ENCODE measurements at regions not wholly inside any gene's neighbourhood (a gene's known extent, or its start where the extent isn't known, plus 50 kb on each side); places are given as distances from the start of the nearest gene placed in this dataset.

DNA sequence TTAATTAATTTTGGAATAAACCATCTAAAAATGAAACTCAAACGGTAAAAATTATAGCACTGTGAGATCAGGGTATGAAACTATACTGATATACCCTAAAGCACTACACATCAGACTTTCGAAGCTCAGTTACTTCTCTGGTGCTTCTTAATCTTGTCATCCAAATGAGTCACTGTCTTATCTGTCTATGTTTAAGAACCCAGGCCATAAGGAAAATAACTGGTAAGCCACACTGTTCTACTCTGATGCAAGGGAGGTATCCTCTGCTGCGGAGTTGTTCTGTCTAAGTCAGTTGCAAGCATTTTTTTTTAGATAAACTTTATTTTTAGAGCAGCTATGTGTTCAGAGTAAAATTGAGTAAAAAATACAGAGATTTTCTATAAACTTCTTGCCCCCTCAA, 830.8 kb upstream of the POU3F4 start:
- Histone ChIP-seq H2AFZ (ENCODE audit: low read length) (no peak overlapping the region), H3K27ac (ENCODE audit: low read depth, low read length, poor library complexity, severe bottlenecking) (no peak overlapping the region), H3F3A (ENCODE audit: insufficient read depth, low read length) (no peaks in the 10 kb centered on the region), H3K9ac (ENCODE audit: low read length) (no peak overlapping the region), H3K9me2 (ENCODE audit: low read depth, low read length) (no peaks in the 10 kb centered on the region), H3K4me1 (ENCODE audit: insufficient read depth, low read length, severe bottlenecking) (no peaks in the 10 kb centered on the region), H3K4me3 (ENCODE audit: low read depth, low read length, poor library complexity, severe bottlenecking) (no peak overlapping the region), H3K27me3 (ENCODE audit: insufficient read depth, low read length) (no peaks in the 10 kb centered on the region), H3K79me2 (ENCODE audit: insufficient read depth, low read length) (no peaks in the 10 kb centered on the region), H4K20me1 (ENCODE audit: insufficient read depth, low read length) (no peaks in the 10 kb centered on the region), H3K36me3 (ENCODE audit: insufficient read depth, low read length) (no peaks in the 10 kb centered on the region), H3K9me3 (ENCODE audit: low read length) (no peaks in the 10 kb centered on the region), H3K4me2 (ENCODE audit: low read length) (no peak overlapping the region)
- TF ChIP-seq, protein P1, sequence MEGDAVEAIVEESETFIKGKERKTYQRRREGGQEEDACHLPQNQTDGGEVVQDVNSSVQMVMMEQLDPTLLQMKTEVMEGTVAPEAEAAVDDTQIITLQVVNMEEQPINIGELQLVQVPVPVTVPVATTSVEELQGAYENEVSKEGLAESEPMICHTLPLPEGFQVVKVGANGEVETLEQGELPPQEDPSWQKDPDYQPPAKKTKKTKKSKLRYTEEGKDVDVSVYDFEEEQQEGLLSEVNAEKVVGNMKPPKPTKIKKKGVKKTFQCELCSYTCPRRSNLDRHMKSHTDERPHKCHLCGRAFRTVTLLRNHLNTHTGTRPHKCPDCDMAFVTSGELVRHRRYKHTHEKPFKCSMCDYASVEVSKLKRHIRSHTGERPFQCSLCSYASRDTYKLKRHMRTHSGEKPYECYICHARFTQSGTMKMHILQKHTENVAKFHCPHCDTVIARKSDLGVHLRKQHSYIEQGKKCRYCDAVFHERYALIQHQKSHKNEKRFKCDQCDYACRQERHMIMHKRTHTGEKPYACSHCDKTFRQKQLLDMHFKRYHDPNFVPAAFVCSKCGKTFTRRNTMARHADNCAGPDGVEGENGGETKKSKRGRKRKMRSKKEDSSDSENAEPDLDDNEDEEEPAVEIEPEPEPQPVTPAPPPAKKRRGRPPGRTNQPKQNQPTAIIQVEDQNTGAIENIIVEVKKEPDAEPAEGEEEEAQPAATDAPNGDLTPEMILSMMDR (IDR thresholded peaks at IDR 0.05; ENCODE audit: low read length): no peak
- TF ChIP-seq EZH2 (IDR thresholded peaks at IDR 0.05; ENCODE audit: borderline replicate concordance, low read length): no peak

DNA sequence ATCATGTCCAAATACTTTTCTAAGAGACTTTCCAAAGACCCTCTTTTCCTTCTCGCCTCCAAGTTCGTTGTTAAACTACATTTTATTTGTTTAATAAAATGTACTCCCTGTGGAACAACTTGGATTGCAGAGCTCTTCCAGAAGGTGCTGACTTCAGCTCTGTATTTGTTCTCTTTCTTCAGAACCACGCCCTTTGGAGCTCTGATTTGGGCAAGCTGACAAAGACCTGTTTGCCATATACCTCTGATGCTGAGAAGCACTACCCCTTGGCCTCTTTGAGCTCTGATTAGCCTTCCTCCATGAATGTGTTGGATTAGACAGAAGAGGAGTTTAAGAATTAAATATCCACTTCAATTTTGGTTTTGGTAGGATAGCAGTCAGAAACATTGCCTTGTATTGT, 815.1 kb upstream of the POU3F4 start:
- TF ChIP-seq EZH2 (IDR thresholded peaks at IDR 0.05; ENCODE audit: borderline replicate concordance, low read length): no peak
- TF ChIP-seq, protein P1 (IDR thresholded peaks at IDR 0.05; ENCODE audit: low read length): no peak
- Histone ChIP-seq H3K79me2 (ENCODE audit: insufficient read depth, low read length) (no peaks in the 10 kb centered on the region), H2AFZ (ENCODE audit: low read length) (no peak overlapping the region), H3K36me3 (ENCODE audit: insufficient read depth, low read length) (no peaks in the 10 kb centered on the region), H3K9ac (ENCODE audit: low read length) (no peak overlapping the region), H3F3A (ENCODE audit: insufficient read depth, low read length) (no peaks in the 10 kb centered on the region), H4K20me1 (ENCODE audit: insufficient read depth, low read length) (no peaks in the 10 kb centered on the region), H3K27me3 (ENCODE audit: insufficient read depth, low read length) (no peaks in the 10 kb centered on the region), H3K9me2 (ENCODE audit: low read depth, low read length) (no peaks in the 10 kb centered on the region), H3K27ac (ENCODE audit: low read depth, low read length, poor library complexity, severe bottlenecking) (no peak overlapping the region), H3K4me1 (ENCODE audit: insufficient read depth, low read length, severe bottlenecking) (no peaks in the 10 kb centered on the region), H3K9me3 (ENCODE audit: low read length) (no peaks in the 10 kb centered on the region), H3K4me3 (ENCODE audit: low read depth, low read length, poor library complexity, severe bottlenecking) (no peak overlapping the region), H3K4me2 (ENCODE audit: low read length) (no peak overlapping the region)

DNA sequence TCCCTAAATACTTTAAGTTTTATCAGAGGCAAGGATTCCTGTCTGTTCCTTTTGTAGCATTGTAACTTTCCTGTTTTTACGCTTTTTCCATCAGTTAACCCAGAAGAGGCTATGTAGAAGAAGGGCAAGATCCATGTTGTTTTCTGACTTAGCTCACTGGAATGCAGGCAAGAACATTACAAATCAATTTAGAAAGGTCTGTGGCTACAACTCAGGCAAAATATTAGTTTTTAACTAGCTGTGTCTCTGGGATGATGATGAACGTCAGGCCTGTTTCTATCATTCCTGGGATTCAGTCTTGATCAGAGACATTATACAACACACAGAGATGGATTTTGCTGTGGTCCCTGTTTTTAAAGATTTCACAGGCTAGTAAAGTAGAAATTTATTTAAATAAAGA, 813.0 kb upstream of the POU3F4 start:
- H3F3A ChIP-seq (ENCODE audit: insufficient read depth, low read length): no peaks in the 10 kb centered on the region
- H2AFZ ChIP-seq (ENCODE audit: low read length): no peak overlapping the region
- no peaks in the 10 kb centered on the region for H4K20me1 ChIP-seq (ENCODE audit: insufficient read depth, low read length)
- H3K4me3 ChIP-seq (ENCODE audit: low read depth, low read length, poor library complexity, severe bottlenecking): no peak overlapping the region
- no peaks in the 10 kb centered on the region for H3K27me3 ChIP-seq (ENCODE audit: insufficient read depth, low read length)
- no peaks in the 10 kb centered on the region for H3K36me3 ChIP-seq (ENCODE audit: insufficient read depth, low read length)
- TF ChIP-seq, protein P1 (IDR thresholded peaks at IDR 0.05; ENCODE audit: low read length): no peak
- TF ChIP-seq EZH2 (IDR thresholded peaks at IDR 0.05; ENCODE audit: borderline replicate concordance, low read length): no peak
- no peak overlapping the region for H3K9ac ChIP-seq (ENCODE audit: low read length)
- no peaks in the 10 kb centered on the region for H3K9me3 ChIP-seq (ENCODE audit: low read length)
- H3K4me1 ChIP-seq (ENCODE audit: insufficient read depth, low read length, severe bottlenecking): no peaks in the 10 kb centered on the region
- H3K79me2 ChIP-seq (ENCODE audit: insufficient read depth, low read length): no peaks in the 10 kb centered on the region
- H3K9me2 ChIP-seq (ENCODE audit: low read depth, low read length): no peaks in the 10 kb centered on the region
- no peak overlapping the region for H3K4me2 ChIP-seq (ENCODE audit: low read length)
- no peak overlapping the region for H3K27ac ChIP-seq (ENCODE audit: low read depth, low read length, poor library complexity, severe bottlenecking)
